DND-41 (cell line): ENCODE measurements at regions not wholly inside any gene's neighbourhood (a gene's known extent, or its start where the extent isn't known, plus 50 kb on each side); places are given as distances from the start of the nearest gene placed in this dataset.

ENCODE experiments used
- ATAC-seq: fragments of 200-7000 bp; cut with Tn5 transposase; 3 replicates; pipeline ENCODE4 v1.9.1; 2021; ENCODE audit warnings: low read depth; ENCODE audit not compliant: insufficient read depth
- DNase-seq: peaks from one replicate; pipeline ENCODE4 v3.0.0-alpha.2; 2020
- H2AFZ ChIP-seq: 2 replicates; pipeline ENCODE4 v1.6.0; 2012; ENCODE audit warnings: low read depth, low read length
- H3K27ac ChIP-seq: 2 replicates; pipeline ENCODE4 v1.5.1; 2012; ENCODE audit warnings: low read length, inconsistent platforms
- H3K27me3 ChIP-seq: fragments of 200-600 bp; sonication (generic); 2 replicates; pipeline ENCODE4 v1.6.0; 2012; ENCODE audit warnings: low read length, mild to moderate bottlenecking, inconsistent platforms; ENCODE audit not compliant: insufficient read depth, poor library complexity
- H3K36me3 ChIP-seq: 2 replicates; pipeline ENCODE4 v1.5.1; 2012; ENCODE audit warnings: low read length, inconsistent platforms; ENCODE audit not compliant: insufficient read depth
- H3K4me1 ChIP-seq: 2 replicates; pipeline ENCODE4 v1.5.1; 2012; ENCODE audit warnings: mild to moderate bottlenecking, low read length; ENCODE audit not compliant: insufficient read depth
- H3K4me2 ChIP-seq: 2 replicates; pipeline ENCODE4 v1.6.0; 2012; ENCODE audit warnings: mild to moderate bottlenecking, moderate library complexity, low read length, inconsistent platforms; ENCODE audit not compliant: insufficient read depth
- H3K4me3 ChIP-seq, 2 experiments: fragments of 200-600 bp in 1 of 2; shearing (Covaris generic) in 1 of 2; 2 replicates each; pipeline ENCODE4 v1.5.1; 2012 to 2016; ENCODE audit warnings: inconsistent platforms in 2 of 2, low read length in 2 of 2, mild to moderate bottlenecking in 2 of 2, low read depth in 1 of 2, moderate library complexity in 1 of 2
- H3K79me2 ChIP-seq: 2 replicates; pipeline ENCODE4 v1.6.0; 2012; ENCODE audit warnings: low read length, inconsistent platforms; ENCODE audit not compliant: insufficient read depth
- H3K9ac ChIP-seq: 2 replicates; pipeline ENCODE4 v1.6.0; 2012; ENCODE audit warnings: low read depth, mild to moderate bottlenecking, inconsistent platforms, low read length, moderate library complexity
- H3K9me3 ChIP-seq: 2 replicates; pipeline ENCODE4 v1.5.1; 2012; ENCODE audit warnings: low read length, moderate library complexity, mild to moderate bottlenecking, inconsistent platforms; ENCODE audit not compliant: insufficient read depth, severe bottlenecking
- H4K20me1 ChIP-seq: 2 replicates; pipeline ENCODE4 v1.6.0; 2012; ENCODE audit warnings: low read length; ENCODE audit not compliant: insufficient read depth
- EZH2 ChIP-seq: IDR thresholded peaks from 3 replicates; pipeline ENCODE4 v1.6.1; 2012; ENCODE audit warnings: borderline replicate concordance, low read depth, mild to moderate bottlenecking, moderate library complexity, low read length, inconsistent platforms; ENCODE audit not compliant: severe bottlenecking
- TF ChIP-seq, protein P1 (sequence below): IDR thresholded peaks from 2 replicates; pipeline ENCODE4 v1.5.1; 2012; ENCODE audit warnings: borderline replicate concordance, low read length, moderate library complexity, mild to moderate bottlenecking; ENCODE audit not compliant: poor library complexity, severe bottlenecking; ENCODE audit errors: extremely low read depth

DNA sequence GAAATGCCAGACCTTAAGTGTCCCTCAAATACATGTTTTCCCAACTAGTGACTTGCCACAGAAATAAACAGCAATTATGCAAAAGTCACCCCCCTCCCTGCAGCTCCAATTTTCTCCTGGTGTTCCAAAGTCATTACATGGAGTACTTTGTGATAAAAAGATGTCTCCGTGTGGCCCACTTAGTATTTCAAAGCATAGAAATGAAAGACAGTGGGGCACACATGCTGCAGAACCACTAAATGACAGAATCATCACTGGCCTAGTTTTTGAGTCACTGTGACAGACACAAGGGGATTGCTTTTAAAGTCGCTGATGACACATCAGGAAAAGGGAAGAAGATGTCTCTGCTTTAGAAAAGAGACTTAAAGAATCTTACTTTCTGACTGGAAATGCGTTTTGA lies 323.4 kb downstream of the PSAT1 start:
- Histone ChIP-seq H3K27ac (no peak overlapping the region), H3K4me1 (no peaks in the 10 kb centered on the region), H3K27me3 (no peaks in the 10 kb centered on the region), H3K4me3 (no peak overlapping the region), H3K4me2 (no peak overlapping the region), H3K79me2 (no peaks in the 10 kb centered on the region), H4K20me1 (no peaks in the 10 kb centered on the region), H3K9me3 (no peaks in the 10 kb centered on the region), H2AFZ (no peak overlapping the region), H3K9ac (no peak overlapping the region), H3K36me3 (no peaks in the 10 kb centered on the region)
- DNase-seq, result no peak
- TF ChIP-seq EZH2, result no peak
- TF ChIP-seq, protein P1, sequence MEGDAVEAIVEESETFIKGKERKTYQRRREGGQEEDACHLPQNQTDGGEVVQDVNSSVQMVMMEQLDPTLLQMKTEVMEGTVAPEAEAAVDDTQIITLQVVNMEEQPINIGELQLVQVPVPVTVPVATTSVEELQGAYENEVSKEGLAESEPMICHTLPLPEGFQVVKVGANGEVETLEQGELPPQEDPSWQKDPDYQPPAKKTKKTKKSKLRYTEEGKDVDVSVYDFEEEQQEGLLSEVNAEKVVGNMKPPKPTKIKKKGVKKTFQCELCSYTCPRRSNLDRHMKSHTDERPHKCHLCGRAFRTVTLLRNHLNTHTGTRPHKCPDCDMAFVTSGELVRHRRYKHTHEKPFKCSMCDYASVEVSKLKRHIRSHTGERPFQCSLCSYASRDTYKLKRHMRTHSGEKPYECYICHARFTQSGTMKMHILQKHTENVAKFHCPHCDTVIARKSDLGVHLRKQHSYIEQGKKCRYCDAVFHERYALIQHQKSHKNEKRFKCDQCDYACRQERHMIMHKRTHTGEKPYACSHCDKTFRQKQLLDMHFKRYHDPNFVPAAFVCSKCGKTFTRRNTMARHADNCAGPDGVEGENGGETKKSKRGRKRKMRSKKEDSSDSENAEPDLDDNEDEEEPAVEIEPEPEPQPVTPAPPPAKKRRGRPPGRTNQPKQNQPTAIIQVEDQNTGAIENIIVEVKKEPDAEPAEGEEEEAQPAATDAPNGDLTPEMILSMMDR, result no peak
- ATAC-seq, result no peak

- no peaks in the 10 kb centered on the region for H3K79me2 ChIP-seq
- TF ChIP-seq EZH2, result no peak
- TF ChIP-seq, protein P1, result no peak
- no peaks in the 10 kb centered on the region for H3K9me3 ChIP-seq
- no peak for ATAC-seq
- no peaks in the 10 kb centered on the region for H3K36me3 ChIP-seq
- H2AFZ ChIP-seq, result no peak overlapping the region
- no peaks in the 10 kb centered on the region for H3K27me3 ChIP-seq
- H3K4me1 ChIP-seq, result no peaks in the 10 kb centered on the region
- no peak overlapping the region for H3K9ac ChIP-seq
- H3K4me2 ChIP-seq, result no peak overlapping the region
- no peak overlapping the region for H3K27ac ChIP-seq
- H3K4me3 ChIP-seq, result no peak overlapping the region
- H4K20me1 ChIP-seq, result no peaks in the 10 kb centered on the region
- DNase-seq, result no peak
Observed at GRCh38 chr9:78620764-78621163, 323.8 kb downstream of the PSAT1 start.

DNA sequence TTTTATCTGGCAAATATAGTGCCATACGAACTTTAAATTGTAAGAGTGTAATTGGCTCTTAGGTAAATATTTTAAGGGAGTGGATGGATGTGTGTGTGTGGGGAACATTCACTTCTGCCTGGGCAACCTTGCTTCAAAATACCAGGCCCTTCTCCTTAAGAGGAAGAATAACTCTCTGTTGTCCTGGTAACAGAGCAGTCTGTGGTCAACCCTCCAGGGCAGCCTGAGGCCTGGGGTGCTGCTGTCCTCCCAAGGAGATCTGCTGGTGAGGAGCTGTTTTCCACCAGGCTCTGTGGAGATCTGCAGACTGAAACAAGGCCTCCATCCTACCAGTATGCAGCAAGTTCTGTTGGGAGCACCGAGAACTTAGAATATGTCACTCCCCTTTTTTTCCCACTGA lies 325.2 kb downstream of the PSAT1 start:
- DNase-seq, result no peak
- H3K9ac ChIP-seq, result no peak overlapping the region
- no peaks in the 10 kb centered on the region for H4K20me1 ChIP-seq
- H3K4me2 ChIP-seq, result no peak overlapping the region
- H3K4me1 ChIP-seq, result no peaks in the 10 kb centered on the region
- no peaks in the 10 kb centered on the region for H3K36me3 ChIP-seq
- no peaks in the 10 kb centered on the region for H3K27me3 ChIP-seq
- H3K9me3 ChIP-seq, result no peaks in the 10 kb centered on the region
- no peaks in the 10 kb centered on the region for H3K79me2 ChIP-seq
- H3K4me3 ChIP-seq, result no peak overlapping the region
- H3K27ac ChIP-seq, result no peak overlapping the region
- no peak for ATAC-seq
- TF ChIP-seq, protein P1, result no peak
- no peak for TF ChIP-seq EZH2
- H2AFZ ChIP-seq, result no peak overlapping the region

GRCh38 chr9:78626971-78627370 lies 330.0 kb downstream of the PSAT1 start:
- TF ChIP-seq, protein P1, result no peak
- TF ChIP-seq EZH2, result no peak
- no peak for ATAC-seq
- Histone ChIP-seq H3K4me3 (no peak overlapping the region), H3K9ac (no peak overlapping the region), H2AFZ (no peak overlapping the region), H3K4me2 (no peak overlapping the region), H4K20me1 (no peaks in the 10 kb centered on the region), H3K27ac (no peak overlapping the region), H3K36me3 (no peaks in the 10 kb centered on the region), H3K79me2 (no peaks in the 10 kb centered on the region), H3K27me3 (no peaks in the 10 kb centered on the region), H3K4me1 (no peaks in the 10 kb centered on the region), H3K9me3 (no peaks in the 10 kb centered on the region)
- no peak for DNase-seq
